NT2/D1 (cell line): ENCODE measurements at regions not wholly inside any gene's neighbourhood (a gene's known extent, or its start where the extent isn't known, plus 50 kb on each side); places are given as distances from the start of the nearest gene placed in this dataset.

Experiments used
- SUZ12 ChIP-seq: IDR thresholded peaks from 2 replicates; pipeline ENCODE4 v1.6.1; 2011; ENCODE audit not compliant: insufficient read length, insufficient read depth; ENCODE audit errors: extremely low read depth
- YY1 ChIP-seq: IDR thresholded peaks from 2 replicates; pipeline ENCODE4 v1.6.1; 2011; ENCODE audit not compliant: insufficient read length, insufficient read depth
- ZNF274 ChIP-seq: IDR thresholded peaks from 2 replicates; pipeline ENCODE4 v1.6.1; 2011; ENCODE audit warnings: mild to moderate bottlenecking, low read depth, low read length

- TF ChIP-seq YY1: no peak
- TF ChIP-seq ZNF274: no peak
- no peak for TF ChIP-seq SUZ12
Observed at GRCh38 chr3:177862962-177863491, 665.7 kb upstream of the TBL1XR1 start.
